ENCODE measurements at regions not wholly inside any gene's neighbourhood (a gene's known extent, or its start where the extent isn't known, plus 50 kb on each side); places are given as distances from the start of the nearest gene placed in this dataset.

GRCh38 chr11:27179334-27179733 is 138.7 kb downstream of the BBOX1 start:
- intact Hi-C loops (cut with DNase I): no loop called here
- H3K27ac ChIP-seq: no peak overlapping the region
- ATAC-seq (no peak), DNase-seq (no peak)
- no peaks in the 10 kb centered on the region for H3K4me1 ChIP-seq
- no peak overlapping the region for H3K4me3 ChIP-seq
- WGBS, 2 donors: 83 to 94% methylated on average over 3 of the region's 3 CpGs
- no peaks in the 10 kb centered on the region for H3K36me3 ChIP-seq (replicated peaks in 1 of 2; ENCODE audit: insufficient read depth in 1 of 2, low read depth in 2 of 2)
- H3K9me3 ChIP-seq: no peaks in the 10 kb centered on the region
- no peak for TF ChIP-seq POLR2A (IDR thresholded peaks at IDR 0.05)
- TF ChIP-seq CTCF (IDR thresholded peaks at IDR 0.05): no peak
- H3K27me3 ChIP-seq: no peaks in the 10 kb centered on the region

- Histone ChIP-seq H3K36me3 (replicated peaks in 1 of 2; ENCODE audit: insufficient read depth in 1 of 2, low read depth in 2 of 2) (no peaks in the 10 kb centered on the region), H3K9me3 (no peaks in the 10 kb centered on the region), H3K27ac (no peak overlapping the region), H3K4me1 (peaks cover 4% of the 10 kb centered on the region), H3K27me3 (no peaks in the 10 kb centered on the region), H3K4me3 (no peak overlapping the region)
- TF ChIP-seq POLR2A (IDR thresholded peaks at IDR 0.05) (no peak), CTCF (IDR thresholded peaks at IDR 0.05) (no peak)
- DNase-seq (no peak), ATAC-seq (no peak)
- intact Hi-C loops (cut with DNase I): no loop called here
- WGBS, 2 donors: 75 to 77% methylated on average over 5 of the region's 5 CpGs
Measured at GRCh38 chr11:27178859-27179258, 138.2 kb downstream of the BBOX1 start.
